SIG-M5 (cell line): ENCODE measurements at regions not wholly inside any gene's neighbourhood (a gene's known extent, or its start where the extent isn't known, plus 50 kb on each side); places are given as distances from the start of the nearest gene placed in this dataset.
"Not testable (repeated sequence)": the region's sequence is repeated elsewhere in the genome, so short reads cannot be mapped to it uniquely, and the experiment has no call there.

Experiments
- DNase-seq: peaks from one replicate; lab custom pipeline; 2025; lab: John Stamatoyannopoulos, UW

DNA sequence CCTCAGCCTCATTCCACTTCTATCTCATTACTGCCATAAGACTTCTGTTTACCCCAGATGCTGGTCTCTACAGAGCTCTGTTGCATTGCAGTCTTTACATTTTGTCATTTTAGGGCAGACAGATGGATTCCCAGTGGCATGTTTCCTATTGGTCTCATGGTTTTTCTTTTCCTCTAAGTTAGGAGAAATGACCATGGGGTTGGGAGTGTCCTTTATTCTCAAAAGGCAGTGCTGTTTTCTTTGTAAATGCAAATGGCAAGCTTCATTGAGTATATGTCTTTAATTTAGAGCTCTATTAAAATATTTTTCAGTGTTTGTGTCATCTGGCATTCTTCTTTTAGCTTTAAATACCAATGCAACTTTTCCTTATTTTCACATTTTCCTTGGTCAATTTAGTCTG is 57.0 kb downstream of the MSTN start:
- DNase-seq: no peak

DNA sequence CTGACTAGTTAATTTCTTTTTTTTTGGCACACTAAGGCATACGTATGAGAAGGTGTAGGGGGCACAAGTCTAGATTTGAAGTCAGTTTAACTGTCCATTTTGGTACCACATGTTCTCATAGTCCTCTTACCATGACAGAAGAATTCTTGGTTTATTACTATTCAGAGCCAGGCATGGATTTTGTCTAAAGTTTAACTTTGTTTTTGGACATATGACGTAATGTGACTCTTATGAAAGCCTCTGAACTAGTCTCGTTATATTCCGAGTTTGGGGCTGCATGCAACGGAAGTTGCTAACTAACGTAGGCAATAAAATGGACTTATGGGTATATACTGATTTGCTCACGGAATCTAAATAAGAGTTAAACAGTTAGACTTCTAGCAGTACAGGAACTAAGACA is 62.9 kb downstream of the MSTN start:
- DNase-seq: no peak

DNA sequence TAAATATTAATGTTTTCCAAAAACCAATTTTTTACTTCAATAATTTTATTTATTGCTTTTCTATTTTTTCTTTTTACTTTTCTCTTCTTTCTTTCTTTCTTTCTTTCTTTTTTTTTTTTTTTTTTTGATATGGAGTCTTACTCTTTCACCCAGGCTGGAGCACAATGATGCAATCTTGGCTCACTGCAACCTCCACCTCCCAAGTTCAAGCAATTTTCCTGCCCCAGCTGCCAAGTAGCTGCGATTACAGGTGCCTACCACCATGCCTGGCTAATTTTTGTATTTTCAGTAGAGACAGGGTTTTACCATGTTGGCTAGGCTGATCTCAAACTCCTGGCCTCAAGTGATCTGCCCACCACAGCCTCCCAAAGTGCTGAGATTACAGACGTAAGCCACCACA is 63.9 kb downstream of the MSTN start:
- not testable (repeated sequence) for DNase-seq

DNA sequence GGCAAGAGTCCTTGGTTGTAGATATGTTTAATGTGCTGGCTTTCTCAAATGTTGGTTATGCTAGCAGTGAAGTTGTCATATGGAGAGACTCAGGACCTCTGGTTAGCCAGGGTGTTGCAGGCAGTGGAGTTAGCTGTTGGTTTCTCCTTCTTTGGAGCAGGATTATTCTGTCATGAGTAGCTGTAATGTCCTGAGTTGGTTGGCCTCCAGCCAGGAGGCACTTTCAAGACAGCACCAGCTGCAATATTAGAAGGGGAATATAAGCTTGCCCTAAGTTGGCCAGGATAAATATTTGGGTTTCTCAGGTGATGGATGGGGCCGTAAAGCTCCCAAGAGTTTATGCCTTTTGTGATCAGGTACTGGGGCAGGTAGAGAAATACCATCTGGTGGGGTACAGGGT is 65.5 kb downstream of the MSTN start:
- no peak for DNase-seq

DNA sequence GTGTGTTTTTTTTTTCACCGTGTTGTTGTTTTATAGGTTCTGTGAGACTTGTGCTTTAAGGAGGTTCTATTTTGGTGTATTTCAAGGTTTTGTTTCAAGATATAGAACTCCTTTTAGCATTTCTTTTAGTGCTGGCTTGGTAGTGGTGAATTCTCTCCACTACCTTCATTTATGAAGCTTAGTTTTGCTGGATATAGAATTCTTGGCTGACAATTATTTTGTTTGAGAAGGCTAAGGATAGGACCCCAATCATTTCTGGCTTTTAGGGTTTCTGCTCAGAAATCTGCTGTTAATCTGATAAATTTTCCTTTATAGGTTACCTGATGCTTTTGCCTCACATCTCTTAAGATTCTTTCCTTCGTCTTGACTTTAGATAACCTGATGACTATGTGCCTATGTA is 66.8 kb downstream of the MSTN start:
- no peak for DNase-seq

DNA sequence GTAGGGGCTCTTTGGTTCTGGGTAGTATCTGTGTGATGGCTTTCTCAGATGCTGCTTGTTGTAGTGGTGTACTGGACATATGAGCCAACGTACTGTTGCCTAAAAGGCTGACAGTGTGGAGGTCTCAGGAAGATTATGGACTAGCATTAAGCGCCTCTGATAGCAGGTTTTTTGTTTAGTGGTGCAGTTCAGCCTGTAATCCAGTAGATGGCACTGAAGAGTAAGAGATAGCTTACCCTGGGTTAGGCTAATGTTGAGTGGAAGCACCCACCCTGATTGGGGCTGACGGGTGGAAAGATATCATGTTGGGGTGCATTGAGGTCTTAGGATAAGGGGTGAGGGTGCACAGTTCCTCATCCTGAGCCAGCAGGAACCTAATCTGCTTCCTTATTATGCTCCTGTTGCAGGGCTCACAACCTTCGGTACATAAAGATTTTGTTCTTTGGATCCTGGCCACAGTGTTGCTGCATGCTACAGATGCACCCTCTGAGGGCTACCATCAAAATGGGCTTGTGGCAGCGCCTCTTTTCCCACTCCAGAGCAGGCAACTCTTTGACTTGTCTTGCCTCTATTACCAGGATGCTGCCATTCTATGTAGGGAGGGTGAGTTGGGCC is 79.6 kb downstream of the MSTN start:
- DNase-seq: peak; percentile 19

DNA sequence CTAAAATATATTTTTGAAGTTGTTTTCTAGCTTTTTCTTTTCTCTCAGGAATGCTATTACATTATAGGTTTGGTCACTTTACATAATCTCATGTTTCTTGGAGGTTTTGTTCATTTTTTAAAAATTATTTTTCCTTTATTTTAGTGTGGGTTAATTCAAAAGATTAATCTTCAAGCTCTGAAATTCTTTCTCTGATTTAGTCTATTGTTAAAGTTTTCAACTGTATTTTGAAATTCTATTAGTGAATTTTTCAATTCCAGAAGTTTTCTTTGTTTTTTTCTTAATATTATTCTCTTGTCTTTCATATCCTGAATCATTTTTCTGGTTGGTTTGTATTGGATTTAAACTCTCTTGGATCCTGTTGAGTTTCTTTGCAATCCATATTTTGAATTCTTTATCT is 80.4 kb downstream of the MSTN start:
- no peak for DNase-seq

DNA sequence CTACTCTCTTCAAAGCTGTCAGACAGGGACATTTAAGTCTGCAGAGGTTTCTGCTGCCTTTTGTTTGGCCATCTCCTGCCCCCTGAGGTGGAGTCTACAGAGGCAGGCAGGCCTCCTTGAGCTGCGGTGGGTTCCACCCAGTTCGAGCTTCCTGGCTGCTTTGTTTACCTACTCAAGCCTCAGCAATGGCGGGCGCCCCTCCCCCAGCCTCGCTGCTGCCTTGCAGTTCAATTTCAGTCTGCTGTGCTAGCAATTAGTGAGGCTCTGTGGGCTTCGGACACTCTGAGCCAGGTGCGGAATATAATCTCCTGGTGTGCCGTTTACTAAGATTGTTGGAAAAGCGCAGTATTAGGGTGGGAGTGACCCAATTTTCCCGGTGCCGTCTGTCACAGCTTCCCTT is 86.0 kb downstream of the MSTN start:
- DNase-seq: not testable (repeated sequence)

DNA sequence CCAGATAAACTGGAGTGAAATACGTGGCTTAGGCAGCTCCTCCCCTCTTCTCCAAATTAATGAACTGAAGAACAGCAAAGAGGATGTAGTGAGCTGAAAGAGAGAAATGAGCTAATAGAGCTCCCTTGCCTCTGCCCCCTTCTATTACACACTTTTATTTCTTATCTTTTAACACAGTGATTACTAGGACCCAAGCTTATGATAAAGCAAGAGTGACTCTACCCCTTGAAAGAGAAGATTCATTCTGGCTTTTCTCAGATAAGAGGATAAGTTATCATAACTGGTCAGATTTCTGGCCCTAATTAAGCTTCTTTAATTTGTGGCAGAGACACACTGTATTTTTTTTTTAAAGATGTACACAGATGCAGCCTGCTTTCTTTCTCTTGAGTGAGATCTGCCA is 102.2 kb downstream of the MSTN start:
- DNase-seq: no peak

DNA sequence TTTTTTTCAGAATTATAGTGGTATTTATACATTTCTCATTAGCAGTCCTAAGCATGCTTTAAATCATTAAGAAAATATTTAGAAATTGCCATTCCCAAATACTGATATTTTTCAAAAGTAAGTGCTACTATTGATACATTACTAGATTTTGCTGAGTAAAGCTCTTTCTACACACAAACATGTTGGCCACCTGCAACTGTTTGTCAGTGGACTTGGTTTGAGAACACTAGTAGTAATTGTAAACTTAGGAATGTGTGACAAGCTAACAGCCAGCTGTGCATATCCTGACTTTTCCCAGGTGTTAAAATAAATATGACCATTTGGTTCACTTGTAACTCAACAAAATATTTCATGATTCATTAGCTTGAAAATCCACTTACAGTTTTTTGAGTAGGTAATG is 103.1 kb downstream of the MSTN start:
- DNase-seq: no peak

DNA sequence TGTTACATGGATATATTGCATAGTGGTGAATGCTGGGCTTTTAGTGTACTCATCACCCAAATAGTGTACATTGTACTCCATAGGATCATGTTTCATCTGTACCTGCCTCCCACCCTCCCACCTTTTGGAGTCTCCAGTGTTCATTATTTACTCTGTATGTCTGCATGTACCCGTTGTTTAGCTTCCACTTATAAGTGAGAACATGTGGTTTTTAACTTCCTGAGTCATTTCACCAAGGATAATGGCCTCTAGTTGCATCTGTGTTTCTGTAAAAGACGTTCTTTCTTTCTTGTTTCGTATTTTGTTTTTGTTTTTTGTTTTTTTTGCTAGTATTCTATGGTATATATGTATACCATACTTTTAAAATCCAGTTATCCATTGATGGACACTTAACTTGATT is 107.5 kb downstream of the MSTN start:
- DNase-seq: no peak

DNA sequence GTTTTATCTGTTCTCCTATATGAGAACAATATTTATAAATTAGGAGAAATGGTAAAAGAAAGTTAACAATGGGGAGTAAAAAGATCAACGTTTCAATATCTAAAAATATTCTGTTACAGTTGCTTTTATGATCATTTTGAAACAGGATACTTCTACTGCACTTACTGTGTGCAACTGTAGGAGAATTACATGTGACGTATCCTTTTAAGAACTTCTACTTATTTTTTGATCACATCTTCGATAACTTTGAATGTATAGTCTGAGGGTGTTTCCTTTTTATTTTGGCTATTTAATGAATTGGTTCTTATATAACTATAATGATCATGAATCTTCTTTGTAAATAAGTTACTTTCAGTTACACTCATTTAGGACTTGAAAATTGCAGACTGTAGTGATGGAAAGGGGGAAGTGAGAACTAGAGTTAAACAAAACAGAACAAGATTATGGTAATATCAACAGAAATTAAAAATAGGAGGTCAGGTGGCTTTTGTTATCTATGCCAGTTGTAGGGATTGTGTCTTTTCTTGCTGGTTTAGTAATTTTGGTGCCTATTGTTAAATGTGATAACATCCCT is 109.9 kb downstream of the MSTN start:
- DNase-seq: peak; percentile 18

DNA sequence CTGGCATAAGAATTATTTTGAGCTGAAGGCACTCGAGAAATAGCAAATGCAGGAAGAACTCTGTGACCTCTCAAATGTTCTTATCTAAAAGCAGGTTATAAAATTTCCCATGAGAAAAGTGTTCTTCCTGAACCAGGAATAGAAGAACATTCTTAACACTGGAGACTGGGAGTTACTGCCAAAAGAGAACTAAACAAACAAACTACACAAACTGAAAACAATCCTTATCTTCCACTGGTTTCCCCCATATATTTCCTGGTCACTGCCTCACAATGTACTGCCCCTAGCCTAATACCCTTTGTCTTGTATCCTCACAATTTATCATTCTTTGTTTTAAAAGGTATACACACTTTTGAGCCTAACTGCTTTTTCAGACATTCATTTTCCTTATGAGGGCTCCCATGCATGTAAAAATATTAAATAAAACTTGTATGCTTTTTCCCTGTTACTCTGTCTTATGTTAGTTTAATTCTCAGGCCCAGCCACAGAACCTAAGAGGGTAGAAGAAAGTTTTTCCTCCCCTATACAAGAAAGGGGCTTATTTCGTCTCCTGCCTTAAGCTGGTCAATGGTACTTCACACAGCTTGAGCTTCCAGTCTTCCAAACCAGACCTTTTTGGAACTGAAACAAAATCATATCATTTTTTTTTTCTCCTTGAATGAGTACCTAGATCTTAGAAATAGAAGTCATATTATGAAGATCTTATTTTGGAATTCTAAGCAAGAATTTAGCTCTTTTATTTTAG is 110.6 kb downstream of the MSTN start:
- DNase-seq: no peak

DNA sequence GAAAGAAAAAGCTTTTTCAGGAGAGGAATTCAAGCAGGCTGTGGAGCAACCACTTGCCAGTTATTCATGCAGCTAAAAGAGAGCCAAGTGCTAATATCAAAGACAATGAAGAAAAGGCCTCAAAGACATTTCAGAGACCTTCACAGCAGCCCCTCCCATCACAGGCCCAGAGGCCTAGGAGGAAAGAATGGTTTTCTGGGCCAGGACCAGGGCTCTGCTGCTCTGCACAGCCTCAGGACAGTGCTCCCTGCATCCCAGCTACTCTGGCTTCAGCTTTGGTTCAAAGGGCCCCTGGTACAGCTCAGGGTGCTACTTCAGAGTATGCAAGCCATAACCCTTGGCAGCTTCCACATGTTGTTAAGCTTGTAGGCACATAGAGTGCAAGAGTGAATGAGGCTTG is 119.5 kb downstream of the MSTN start:
- DNase-seq: no peak

DNA sequence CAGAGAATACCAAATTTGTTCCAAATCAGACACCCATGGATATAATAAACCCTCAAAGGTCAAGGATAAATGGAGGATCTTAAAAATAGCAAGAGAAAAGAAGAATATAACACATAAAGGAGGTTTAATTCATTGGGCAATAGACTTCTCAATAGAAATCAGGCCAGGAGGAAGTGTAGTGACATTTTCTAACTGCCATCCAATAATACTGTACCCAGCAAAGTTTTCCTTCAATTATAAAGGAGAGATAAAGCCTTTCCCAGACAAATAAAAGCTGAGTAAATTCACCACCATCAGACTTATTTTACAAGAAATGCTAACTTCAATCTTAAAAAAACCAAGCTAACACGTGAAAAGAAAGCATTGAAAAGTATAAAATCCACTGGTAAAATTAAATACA is 121.6 kb downstream of the MSTN start:
- no peak for DNase-seq

DNA sequence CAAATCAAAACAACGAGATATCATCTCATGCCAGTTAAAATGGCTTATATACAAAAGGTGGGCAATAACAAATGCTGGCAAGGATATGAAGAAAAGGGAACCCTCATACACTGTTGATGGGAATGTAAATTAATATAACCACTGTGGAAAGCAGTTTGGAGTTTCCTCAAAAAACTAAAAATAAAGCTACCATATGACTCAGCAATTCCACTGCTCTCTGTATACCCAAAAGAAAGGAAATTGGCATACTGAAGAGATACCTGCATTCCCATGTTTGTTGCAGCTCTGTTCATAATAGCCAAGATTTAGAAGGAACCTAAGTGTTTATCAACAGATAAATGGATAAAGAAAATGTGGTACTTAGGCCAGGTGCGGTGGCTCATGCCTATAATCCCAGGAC is 124.8 kb downstream of the MSTN start:
- no peak for DNase-seq

DNA sequence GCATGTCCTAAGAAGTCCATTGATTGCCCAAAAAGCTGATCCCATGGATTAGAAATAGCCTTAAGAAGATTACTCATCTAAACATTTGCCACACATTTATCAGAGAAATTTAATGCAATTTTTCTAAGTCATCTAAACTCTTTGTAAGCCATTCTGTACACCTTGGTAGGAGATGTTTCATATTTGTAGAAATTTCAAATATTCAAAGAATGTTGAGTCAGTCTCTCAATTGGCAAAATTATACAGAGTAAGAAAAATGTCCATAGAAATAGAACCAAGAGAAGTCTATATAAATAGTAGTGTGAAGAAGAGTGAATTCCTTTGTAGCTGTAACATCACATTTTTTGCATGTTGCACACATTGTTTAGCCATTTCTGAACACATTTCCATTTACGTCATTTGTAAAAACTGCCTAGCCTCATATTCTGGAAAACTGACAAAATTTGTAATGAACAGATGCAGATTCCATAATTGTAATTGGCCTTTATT is 128.6 kb downstream of the MSTN start:
- DNase-seq: no peak

DNA sequence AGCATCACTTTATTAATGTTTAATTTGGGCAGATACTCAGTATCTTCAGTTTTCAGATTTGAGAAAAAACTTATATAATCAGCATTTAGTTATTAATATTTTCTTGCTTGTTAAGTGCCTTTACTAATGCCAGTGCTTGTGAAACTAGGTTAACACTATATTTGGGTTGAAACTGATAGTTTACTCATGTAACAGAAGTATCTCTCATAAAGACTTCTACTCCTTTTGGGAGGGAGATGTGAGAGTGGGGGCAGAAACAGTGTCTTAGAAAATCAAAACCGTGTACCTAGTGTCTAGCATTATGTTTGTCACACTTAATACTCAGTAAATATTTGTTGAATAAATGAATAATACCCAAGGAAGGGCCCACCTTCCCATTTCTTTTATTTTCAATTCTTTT is 129.5 kb downstream of the MSTN start:
- DNase-seq: no peak

DNA sequence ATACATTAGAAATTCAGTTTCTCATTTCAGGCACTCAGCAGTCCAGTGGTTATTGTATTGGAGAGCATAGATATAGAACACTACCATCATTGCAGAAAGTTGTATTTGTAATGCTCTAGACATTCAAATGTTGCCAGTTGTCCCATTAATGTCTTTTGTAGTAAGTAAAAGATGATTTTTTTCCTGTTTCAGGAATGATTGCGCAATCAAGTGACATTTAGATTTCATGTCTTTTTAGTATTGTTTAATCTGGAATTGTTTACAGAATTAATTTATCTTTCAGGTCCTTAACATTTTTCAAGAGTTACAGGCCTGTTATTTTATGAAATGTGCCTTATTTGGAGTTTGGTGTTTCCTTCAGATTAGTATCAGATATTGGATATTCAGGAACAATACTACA is 134.7 kb downstream of the MSTN start:
- DNase-seq: no peak
